ENCODE measurements at regions not wholly inside any gene's neighbourhood (a gene's known extent, or its start where the extent isn't known, plus 50 kb on each side); places are given as distances from the start of the nearest gene placed in this dataset.

GRCh38 chrX:39822133-39822748 is 275.5 kb downstream of the BCOR start:
- no peak for DNase-seq (ENCODE audit: low read depth in 2 of 2)

- no peak for DNase-seq (ENCODE audit: low read depth in 2 of 2)
Measured at GRCh38 chrX:39823424-39823823, 274.3 kb downstream of the BCOR start.

GRCh38 chrX:39823854-39824253 is 273.9 kb downstream of the BCOR start:
- DNase-seq (ENCODE audit: low read depth in 2 of 2), result no peak

DNA sequence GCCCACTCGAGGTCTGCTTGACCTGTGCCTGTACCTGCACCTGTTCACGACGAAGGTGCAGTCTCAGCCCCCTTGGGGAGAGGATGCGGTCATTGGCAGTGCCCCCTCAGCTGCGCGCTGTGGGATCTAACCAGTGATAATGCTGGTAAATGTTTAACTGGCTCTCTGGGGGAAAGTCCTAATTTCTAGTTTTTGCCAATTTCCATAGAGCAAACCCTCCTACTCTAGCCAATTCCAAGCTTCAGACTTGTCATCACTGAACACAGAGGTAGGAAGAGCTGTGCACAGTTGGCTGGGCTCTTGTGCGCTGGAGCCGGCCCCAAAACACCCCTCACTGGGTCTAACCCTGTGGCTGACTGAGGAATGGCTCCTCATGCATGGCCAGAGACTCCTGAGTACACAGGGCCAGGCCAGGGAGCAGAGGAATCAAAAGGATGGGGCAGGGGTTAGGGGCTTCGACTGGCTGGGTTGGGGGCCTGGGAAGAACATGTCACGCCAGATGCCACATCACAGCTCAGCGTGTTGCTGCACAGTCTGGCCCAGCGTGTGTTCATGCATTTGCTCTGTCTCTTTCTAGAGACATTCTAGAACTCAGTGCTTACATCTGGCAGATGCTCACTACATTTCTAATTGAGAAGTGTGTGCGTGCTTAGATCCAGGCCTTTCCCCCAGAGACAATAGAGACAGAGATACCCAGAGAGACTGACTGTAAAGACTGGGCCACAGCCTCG is 270.8 kb downstream of the BCOR start:
- no peak for DNase-seq (ENCODE audit: low read depth in 2 of 2)

DNA sequence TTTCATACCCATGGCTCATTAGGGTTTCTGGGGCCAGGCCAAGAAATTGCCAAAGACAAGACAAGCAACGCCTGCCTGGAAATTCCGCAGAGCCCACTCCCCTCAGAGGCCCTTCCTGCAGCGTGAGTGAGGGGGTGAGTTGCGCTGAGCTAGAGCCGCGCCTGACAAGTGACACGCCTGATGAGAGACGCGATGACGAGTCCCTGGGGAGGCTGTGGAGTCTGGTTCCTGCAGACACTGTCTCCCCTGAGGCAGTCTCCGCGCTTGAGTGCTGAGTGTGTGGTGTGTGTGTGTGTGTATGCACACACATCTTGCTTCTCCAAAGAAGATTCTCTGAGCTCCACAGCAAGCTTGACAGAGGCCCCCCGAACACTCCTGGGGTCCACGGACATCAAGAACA is 269.8 kb downstream of the BCOR start:
- no peak for DNase-seq (ENCODE audit: low read depth in 2 of 2)

DNA sequence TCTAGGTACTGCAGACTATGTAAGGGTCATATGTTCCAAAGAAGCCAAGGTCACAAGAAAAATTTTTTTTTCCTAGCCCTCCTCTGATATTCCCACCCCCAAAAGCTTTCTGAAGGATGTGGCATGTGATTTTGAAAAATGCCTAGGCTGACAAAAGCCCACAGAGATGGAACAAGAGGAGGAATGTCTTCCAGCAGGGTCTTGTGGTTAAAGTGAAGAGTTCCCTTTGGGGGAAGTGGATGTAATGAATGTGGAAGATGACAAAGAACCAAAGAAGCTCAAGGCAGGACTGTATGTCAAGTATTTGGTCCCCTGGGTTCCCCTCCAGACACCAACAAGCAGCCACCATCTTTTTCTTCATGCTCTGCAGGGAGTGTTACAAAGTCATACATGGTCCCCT is 268.8 kb downstream of the BCOR start:
- no peak for DNase-seq (ENCODE audit: low read depth in 2 of 2)

- no peak for DNase-seq (ENCODE audit: low read depth in 2 of 2)
Measured at GRCh38 chrX:39829965-39830364, 267.8 kb downstream of the BCOR start.

DNA sequence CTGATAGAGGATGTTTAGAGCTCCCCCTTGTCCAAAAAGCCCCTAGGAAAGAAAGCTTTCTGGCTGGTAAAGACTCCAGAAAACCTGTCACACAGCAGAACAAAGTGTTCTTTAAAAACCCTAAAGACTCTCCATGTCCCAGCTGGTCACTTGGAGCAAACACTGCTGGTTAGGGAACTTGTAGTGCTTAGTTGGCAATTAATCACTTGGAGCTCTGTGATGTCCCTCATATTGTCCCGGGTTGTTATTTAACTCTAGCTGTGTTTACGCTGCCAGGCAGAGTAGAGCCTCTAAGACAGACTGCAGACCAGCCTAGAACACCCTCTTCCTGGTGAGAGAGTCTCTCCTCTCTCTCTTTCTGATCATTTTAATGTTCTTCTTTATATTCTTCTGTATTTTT is 267.3 kb downstream of the BCOR start:
- no peak for DNase-seq (ENCODE audit: low read depth in 2 of 2)

DNA sequence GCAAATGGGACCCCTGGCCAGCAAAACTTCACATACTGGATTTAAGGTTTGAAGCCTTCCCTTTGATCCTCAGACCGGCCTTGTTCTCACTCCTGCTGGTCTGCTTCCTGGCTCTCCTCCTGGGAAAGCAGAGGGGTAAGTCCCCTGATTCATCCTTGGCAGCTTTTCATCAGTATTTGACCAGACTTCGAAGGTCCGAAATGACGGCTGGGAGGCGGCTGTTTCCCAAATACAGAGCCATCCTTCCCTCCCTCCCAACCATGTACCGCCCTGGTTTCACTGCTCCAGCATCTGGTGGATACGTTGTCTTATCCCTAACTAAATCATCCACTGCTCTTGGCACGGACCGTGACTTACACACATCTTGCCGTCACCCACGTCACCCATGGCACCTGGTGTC is 265.5 kb downstream of the BCOR start:
- no peak for DNase-seq (ENCODE audit: low read depth in 2 of 2)

GRCh38 chrX:39834600-39834999 is 263.2 kb downstream of the BCOR start:
- DNase-seq (ENCODE audit: low read depth in 2 of 2), result no peak

DNA sequence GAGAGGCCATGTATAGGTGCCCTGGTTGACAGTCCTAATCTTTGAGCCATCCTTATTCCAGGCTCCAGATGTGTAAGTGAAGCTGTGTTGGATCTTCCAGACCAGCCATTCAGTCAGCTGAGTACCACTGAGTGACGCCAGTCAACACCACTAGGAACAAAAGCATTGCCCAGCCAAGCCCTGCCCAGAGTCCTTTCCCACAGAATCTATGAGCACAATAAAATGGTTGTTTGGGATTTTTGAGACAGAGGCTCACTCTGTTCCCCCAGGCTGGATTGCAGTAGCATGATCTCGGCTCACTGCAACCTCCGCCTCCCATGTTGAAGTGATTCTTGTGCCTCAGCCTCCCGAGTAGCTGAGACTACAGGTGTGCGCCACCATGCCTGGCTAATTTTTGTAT is 262.5 kb downstream of the BCOR start:
- no peak for DNase-seq (ENCODE audit: low read depth in 2 of 2)

DNA sequence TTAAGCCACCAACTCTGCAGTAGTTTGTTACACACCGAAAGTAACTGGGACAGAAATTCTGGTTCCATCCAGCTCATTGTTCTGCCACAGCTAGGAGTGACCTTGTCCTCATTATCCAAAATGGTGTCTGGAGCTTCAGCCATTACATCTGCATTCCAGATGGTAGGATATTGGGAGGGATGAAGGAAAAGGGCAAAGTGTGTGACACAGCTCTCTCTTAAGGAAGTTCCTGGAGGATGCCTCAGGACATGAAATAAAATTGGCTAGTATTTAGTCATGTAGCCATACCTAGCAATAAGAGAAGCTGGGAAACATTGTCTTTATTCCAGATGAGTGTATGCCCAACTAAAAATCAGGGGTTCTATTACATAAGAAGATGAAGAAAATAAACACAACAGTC is 262.0 kb downstream of the BCOR start:
- no peak for DNase-seq (ENCODE audit: low read depth in 2 of 2)

- no peak for DNase-seq (ENCODE audit: low read depth in 2 of 2)
Measured at GRCh38 chrX:39836802-39837420, 260.8 kb downstream of the BCOR start.

DNA sequence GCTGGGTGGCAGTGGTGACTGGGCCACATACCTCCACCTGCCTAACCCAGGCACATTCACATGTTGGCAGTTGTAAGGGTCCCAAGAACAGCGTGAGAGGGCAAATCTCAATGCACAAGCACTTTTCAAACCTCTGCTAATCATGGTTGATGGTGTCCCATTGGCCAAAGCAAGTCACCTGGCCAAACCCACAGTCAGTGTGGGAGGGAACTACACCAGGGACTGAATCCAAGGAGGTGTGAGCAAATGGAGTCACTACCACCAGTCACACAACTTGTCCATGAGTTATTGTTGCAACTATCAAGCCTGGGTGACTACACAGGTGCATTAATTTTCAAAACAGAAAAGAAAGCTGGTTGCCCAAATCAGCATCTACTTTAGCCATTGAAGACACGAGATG is 260.1 kb downstream of the BCOR start:
- no peak for DNase-seq (ENCODE audit: low read depth in 2 of 2)

DNA sequence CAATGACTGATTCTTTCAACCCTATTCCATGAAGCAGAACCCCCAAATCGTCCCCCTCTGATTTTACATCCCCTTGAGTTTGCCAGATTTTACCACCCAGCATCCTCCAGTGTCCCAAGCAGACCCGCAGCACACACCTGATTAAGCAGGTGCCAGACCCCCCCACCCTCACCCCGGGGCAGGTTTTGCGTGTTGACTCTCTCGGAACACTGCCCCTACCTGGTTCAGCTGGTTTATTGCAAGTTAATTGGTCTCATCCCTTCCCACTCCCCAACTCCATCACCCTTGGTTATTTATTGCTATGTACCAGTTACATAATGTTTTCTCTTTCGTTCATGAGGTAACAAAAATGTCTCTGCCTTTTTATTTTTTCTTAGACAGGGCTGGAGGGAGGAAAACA is 258.4 kb downstream of the BCOR start:
- no peak for DNase-seq (ENCODE audit: low read depth in 2 of 2)

GRCh38 chrX:39840133-39840532 is 257.6 kb downstream of the BCOR start:
- DNase-seq (ENCODE audit: low read depth in 2 of 2), result no peak

- no peak for DNase-seq (ENCODE audit: low read depth in 2 of 2)
Measured at GRCh38 chrX:39840581-39841093, 257.1 kb downstream of the BCOR start.

DNA sequence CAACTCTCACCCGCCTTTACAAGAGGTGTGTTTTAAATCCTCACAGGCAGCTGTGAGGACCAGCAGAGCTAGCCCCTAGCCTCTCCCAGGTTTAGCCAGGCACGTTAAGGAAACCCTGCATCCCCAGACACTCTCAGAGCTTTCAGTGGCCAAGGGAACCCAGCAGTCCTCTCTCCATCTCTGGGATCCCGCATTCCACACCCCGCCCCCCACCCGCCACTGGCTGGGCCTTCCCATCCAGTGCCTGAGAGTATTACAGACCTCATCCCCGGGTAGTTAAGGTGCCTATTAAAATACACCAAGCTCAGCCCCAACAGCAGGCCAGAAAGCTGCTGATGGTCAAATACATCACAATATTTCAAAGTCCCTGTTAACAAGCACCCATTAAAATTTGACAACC is 256.2 kb downstream of the BCOR start:
- no peak for DNase-seq (ENCODE audit: low read depth in 2 of 2)

DNA sequence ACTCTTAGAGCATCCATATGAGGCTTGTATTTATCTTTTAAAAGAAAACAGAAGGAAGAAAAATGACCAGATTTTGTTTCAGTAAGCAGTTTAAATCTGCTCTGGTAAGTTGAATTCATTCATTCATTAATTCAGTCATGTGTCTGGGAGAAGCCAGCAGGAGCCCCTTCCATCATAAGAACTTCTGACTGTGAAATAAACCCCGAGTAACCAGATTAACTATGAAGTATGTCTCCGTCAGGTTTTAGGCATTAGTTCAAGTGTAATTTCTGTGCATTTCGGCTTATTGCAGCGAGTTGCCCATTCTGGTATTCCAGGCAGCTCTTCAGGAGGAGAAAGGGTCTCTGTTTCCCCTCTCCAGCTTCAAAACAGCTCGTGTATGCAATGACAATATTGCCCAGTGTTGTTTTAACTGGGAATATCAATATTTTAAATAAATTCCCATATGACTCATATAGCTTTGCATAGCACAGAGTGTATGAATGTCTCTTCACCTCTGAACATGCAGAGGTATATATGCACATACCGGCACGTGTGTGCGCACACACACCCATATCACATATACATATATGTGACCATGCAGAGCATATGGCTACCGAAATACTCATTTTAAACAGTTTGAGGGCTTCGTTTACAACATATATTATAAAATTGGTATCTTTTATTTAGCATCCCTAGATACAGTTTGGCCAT is 255.3 kb downstream of the BCOR start:
- DNase-seq (ENCODE audit: low read depth in 2 of 2), result no peak

DNA sequence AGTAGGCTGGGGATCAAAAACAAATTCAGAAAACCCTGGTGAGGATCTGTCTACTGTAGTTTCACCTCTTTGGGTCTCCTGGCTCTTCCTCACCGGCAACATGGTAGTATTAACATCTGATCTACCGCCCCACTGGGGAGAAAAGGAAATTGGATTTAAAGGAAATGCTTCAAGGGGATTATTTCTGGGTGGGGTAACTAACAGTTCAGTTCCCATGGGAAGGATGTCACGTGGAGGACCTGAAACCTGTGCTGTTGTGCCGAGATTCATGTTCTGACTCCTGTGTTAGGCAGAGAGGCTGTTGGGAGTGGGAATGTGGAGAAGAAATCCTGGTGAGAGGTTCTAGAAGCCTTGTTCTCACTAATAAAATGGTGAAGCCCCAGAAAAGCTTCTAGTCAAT is 254.4 kb downstream of the BCOR start:
- DNase-seq (ENCODE audit: low read depth in 2 of 2), result no peak

GRCh38 chrX:39845233-39845632 is 252.5 kb downstream of the BCOR start:
- no peak for DNase-seq (ENCODE audit: low read depth in 2 of 2)

GRCh38 chrX:39846460-39846859 is 251.3 kb downstream of the BCOR start:
- DNase-seq (ENCODE audit: low read depth in 2 of 2), result no peak

DNA sequence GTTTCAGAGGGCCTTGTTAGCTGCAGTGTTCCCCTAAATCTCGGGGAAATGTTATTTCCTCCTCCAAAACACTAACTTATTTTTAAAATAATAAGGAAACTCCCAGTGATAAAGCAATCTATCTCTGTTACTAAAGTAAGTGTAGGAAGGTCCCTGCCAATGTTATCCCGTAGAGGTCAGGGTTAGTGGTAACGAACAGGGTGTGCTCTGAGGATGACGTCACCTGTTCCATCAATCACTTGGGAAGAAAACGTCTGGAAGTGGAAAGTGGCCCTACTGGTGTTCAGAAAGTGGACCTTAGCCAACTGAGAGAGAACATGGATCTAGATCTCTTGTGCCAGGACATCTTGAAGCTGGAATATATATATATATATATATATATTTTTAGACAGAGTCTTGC is 249.5 kb downstream of the BCOR start:
- no peak for DNase-seq (ENCODE audit: low read depth in 2 of 2)
